ENCODE measurements at regions not wholly inside any gene's neighbourhood (a gene's known extent, or its start where the extent isn't known, plus 50 kb on each side); places are given as distances from the start of the nearest gene placed in this dataset.

GRCh38 chr7:115475206-115475605, 553.3 kb downstream of the MDFIC start:
- no peak overlapping the region for H3K27ac ChIP-seq
- H3K36me3 ChIP-seq: no peaks in the 10 kb centered on the region
- H3K4me1 ChIP-seq (replicated peaks): no peaks in the 10 kb centered on the region
- no peak for DNase-seq (ENCODE audit: low read depth in 1 of 2, low spot score in 2 of 2)
- H3K4me3 ChIP-seq: no peak overlapping the region
- H3K27me3 ChIP-seq (replicated peaks): no peaks in the 10 kb centered on the region
- H3K9me3 ChIP-seq (replicated peaks): no peaks in the 10 kb centered on the region

- no peak for DNase-seq (ENCODE audit: low read depth in 1 of 2, low spot score in 2 of 2)
- Histone ChIP-seq H3K27ac (no peak overlapping the region), H3K4me1 (replicated peaks) (no peaks in the 10 kb centered on the region), H3K27me3 (replicated peaks) (no peaks in the 10 kb centered on the region), H3K9me3 (replicated peaks) (no peaks in the 10 kb centered on the region), H3K36me3 (no peaks in the 10 kb centered on the region), H3K4me3 (no peak overlapping the region)
These were observed 552.2 kb downstream of the MDFIC start for GRCh38 chr7:115474137-115474536.

- no peak for DNase-seq (ENCODE audit: low read depth in 1 of 2, low spot score in 2 of 2)
- H3K9me3 ChIP-seq (replicated peaks): no peaks in the 10 kb centered on the region
These were observed 550.0 kb downstream of the MDFIC start for GRCh38 chr7:115471891-115472290.

GRCh38 chr7:115462301-115463015, 540.6 kb downstream of the MDFIC start:
- Histone ChIP-seq H3K27ac (no peak overlapping the region), H3K36me3 (no peaks in the 10 kb centered on the region), H3K27me3 (replicated peaks) (no peaks in the 10 kb centered on the region), H3K4me1 (replicated peaks) (no peaks in the 10 kb centered on the region), H3K4me3 (no peak overlapping the region), H3K9me3 (replicated peaks) (no peaks in the 10 kb centered on the region)
- DNase-seq (ENCODE audit: low read depth in 1 of 2, low spot score in 2 of 2): no peak

More at GRCh38 chr7:115471891-115472290, 550.0 kb downstream of the MDFIC start:
- no peaks in the 10 kb centered on the region for H3K27me3 ChIP-seq (replicated peaks)
- no peak overlapping the region for H3K4me3 ChIP-seq
- no peak overlapping the region for H3K27ac ChIP-seq
- H3K4me1 ChIP-seq (replicated peaks): no peaks in the 10 kb centered on the region
- H3K36me3 ChIP-seq: no peaks in the 10 kb centered on the region

- Histone ChIP-seq H3K27ac (no peak overlapping the region), H3K27me3 (replicated peaks) (peaks cover 3% of the 10 kb centered on the region; the same call in 1 of the 2 replicates), H3K4me1 (replicated peaks) (no peaks in the 10 kb centered on the region), H3K4me3 (no peak overlapping the region), H3K36me3 (no peaks in the 10 kb centered on the region), H3K9me3 (replicated peaks) (no peaks in the 10 kb centered on the region)
- no peak for DNase-seq (ENCODE audit: low read depth in 1 of 2, low spot score in 2 of 2)
These were observed 527.8 kb downstream of the MDFIC start for GRCh38 chr7:115449689-115450088.

- no peak overlapping the region for H3K27ac ChIP-seq
- no peaks in the 10 kb centered on the region for H3K36me3 ChIP-seq
- no peaks in the 10 kb centered on the region for H3K4me1 ChIP-seq (replicated peaks)
- no peak overlapping the region for H3K4me3 ChIP-seq
- H3K27me3 ChIP-seq (replicated peaks): peaks cover 3% of the 10 kb centered on the region; the same call in 1 of the 2 replicates
- no peaks in the 10 kb centered on the region for H3K9me3 ChIP-seq (replicated peaks)
- no peak for DNase-seq (ENCODE audit: low read depth in 1 of 2, low spot score in 2 of 2)
These were observed 525.6 kb downstream of the MDFIC start for GRCh38 chr7:115447495-115447894.

GRCh38 chr7:115441033-115441432, 519.1 kb downstream of the MDFIC start:
- H3K27me3 ChIP-seq (replicated peaks): no peaks in the 10 kb centered on the region
- H3K36me3 ChIP-seq: no peaks in the 10 kb centered on the region
- H3K4me3 ChIP-seq: no peak overlapping the region
- no peak overlapping the region for H3K27ac ChIP-seq
- no peak for DNase-seq (ENCODE audit: low read depth in 1 of 2, low spot score in 2 of 2)
- H3K9me3 ChIP-seq (replicated peaks): no peaks in the 10 kb centered on the region
- no peaks in the 10 kb centered on the region for H3K4me1 ChIP-seq (replicated peaks)

- Histone ChIP-seq H3K36me3 (no peaks in the 10 kb centered on the region), H3K27ac (no peak overlapping the region), H3K4me3 (no peak overlapping the region), H3K9me3 (replicated peaks) (no peaks in the 10 kb centered on the region), H3K4me1 (replicated peaks) (no peaks in the 10 kb centered on the region), H3K27me3 (replicated peaks) (no peaks in the 10 kb centered on the region)
- DNase-seq (ENCODE audit: low read depth in 1 of 2, low spot score in 2 of 2): no peak
These were observed 513.3 kb downstream of the MDFIC start for GRCh38 chr7:115435178-115435577.

- H3K27me3 ChIP-seq (replicated peaks): no peaks in the 10 kb centered on the region
- H3K36me3 ChIP-seq: no peaks in the 10 kb centered on the region
- no peak overlapping the region for H3K4me3 ChIP-seq
- no peak overlapping the region for H3K27ac ChIP-seq
- no peak for DNase-seq (ENCODE audit: low read depth in 1 of 2, low spot score in 2 of 2)
- H3K9me3 ChIP-seq (replicated peaks): no peaks in the 10 kb centered on the region
- H3K4me1 ChIP-seq (replicated peaks): no peaks in the 10 kb centered on the region
These were observed 508.0 kb downstream of the MDFIC start for GRCh38 chr7:115429918-115430317.

- DNase-seq (ENCODE audit: low read depth in 1 of 2, low spot score in 2 of 2): no peak
- Histone ChIP-seq H3K4me1 (replicated peaks) (no peaks in the 10 kb centered on the region), H3K9me3 (replicated peaks) (no peaks in the 10 kb centered on the region), H3K36me3 (no peaks in the 10 kb centered on the region), H3K27me3 (replicated peaks) (no peaks in the 10 kb centered on the region), H3K4me3 (no peak overlapping the region), H3K27ac (no peak overlapping the region)
These were observed 495.8 kb downstream of the MDFIC start for GRCh38 chr7:115417662-115418061.

GRCh38 chr7:115410972-115411686, 489.2 kb downstream of the MDFIC start:
- H3K27me3 ChIP-seq (replicated peaks): no peaks in the 10 kb centered on the region
- no peaks in the 10 kb centered on the region for H3K4me1 ChIP-seq (replicated peaks)
- no peaks in the 10 kb centered on the region for H3K36me3 ChIP-seq
- H3K9me3 ChIP-seq (replicated peaks): no peaks in the 10 kb centered on the region
- H3K27ac ChIP-seq: no peak overlapping the region
- no peak for DNase-seq (ENCODE audit: low read depth in 1 of 2, low spot score in 2 of 2)
- H3K4me3 ChIP-seq: no peak overlapping the region

- Histone ChIP-seq H3K27me3 (replicated peaks) (no peaks in the 10 kb centered on the region), H3K36me3 (no peaks in the 10 kb centered on the region), H3K9me3 (replicated peaks) (no peaks in the 10 kb centered on the region), H3K27ac (no peak overlapping the region), H3K4me3 (no peak overlapping the region), H3K4me1 (replicated peaks) (no peaks in the 10 kb centered on the region)
- DNase-seq (ENCODE audit: low read depth in 1 of 2, low spot score in 2 of 2): no peak
These were observed 488.5 kb downstream of the MDFIC start for GRCh38 chr7:115410434-115410820.

- Histone ChIP-seq H3K36me3 (no peaks in the 10 kb centered on the region), H3K27ac (no peak overlapping the region), H3K4me3 (no peak overlapping the region), H3K9me3 (replicated peaks) (no peaks in the 10 kb centered on the region), H3K27me3 (replicated peaks) (no peaks in the 10 kb centered on the region), H3K4me1 (replicated peaks) (no peaks in the 10 kb centered on the region)
- DNase-seq (ENCODE audit: low read depth in 1 of 2, low spot score in 2 of 2): no peak
These were observed 488.0 kb downstream of the MDFIC start for GRCh38 chr7:115409682-115410433.

- Histone ChIP-seq H3K27me3 (replicated peaks) (no peaks in the 10 kb centered on the region), H3K27ac (no peak overlapping the region), H3K36me3 (no peaks in the 10 kb centered on the region), H3K4me1 (replicated peaks) (no peaks in the 10 kb centered on the region), H3K9me3 (replicated peaks) (no peaks in the 10 kb centered on the region), H3K4me3 (no peak overlapping the region)
- DNase-seq (ENCODE audit: low read depth in 1 of 2, low spot score in 2 of 2): no peak
These were observed 484.3 kb downstream of the MDFIC start for GRCh38 chr7:115406219-115406618.
